Calu3 (cell line): ENCODE measurements at regions not wholly inside any gene's neighbourhood (a gene's known extent, or its start where the extent isn't known, plus 50 kb on each side); places are given as distances from the start of the nearest gene placed in this dataset.

Experiments used
- BruUV-seq: library from RNA; stranded (reverse); fragments of 400-500 nt; replicated peaks from 2 replicates; lab custom pipeline; 2021; lab: Mats Ljungman, UMichigan
- CTCF ChIA-PET: fragments of 300-600 bp; sonication (Branson Sonifier 250); formaldehyde crosslinking; loops from one replicate; lab custom pipeline; 2022; ENCODE audit warnings: antibody characterized with exemption; lab: Charles Lee
- DNase-seq: peaks from one replicate; pipeline ENCODE4 v3.0.0; 2022
- H3K27ac Mint-ChIP-seq: one replicate; pipeline ENCODE4 v1.8.0; 2022; ENCODE audit warnings: mixed read lengths; ENCODE audit not compliant: unreplicated experiment
- H3K27me3 Mint-ChIP-seq: one replicate; pipeline ENCODE4 v1.8.0; 2022; ENCODE audit warnings: mixed read lengths; ENCODE audit not compliant: unreplicated experiment
- H3K36me3 Mint-ChIP-seq: one replicate; pipeline ENCODE4 v1.8.0; 2022; ENCODE audit warnings: mild to moderate bottlenecking, moderate library complexity, mixed read lengths; ENCODE audit not compliant: insufficient read depth, unreplicated experiment
- H3K4me1 Mint-ChIP-seq: one replicate; pipeline ENCODE4 v1.8.0; 2022; ENCODE audit warnings: mild to moderate bottlenecking, low read depth, mixed read lengths; ENCODE audit not compliant: unreplicated experiment
- H3K4me3 Mint-ChIP-seq: one replicate; pipeline ENCODE4 v1.8.0; 2022; ENCODE audit warnings: mild to moderate bottlenecking, low read depth, moderate library complexity, mixed read lengths; ENCODE audit not compliant: unreplicated experiment
- H3K9me3 Mint-ChIP-seq: one replicate; pipeline ENCODE4 v1.8.0; 2022; ENCODE audit warnings: low read depth, mixed read lengths; ENCODE audit not compliant: unreplicated experiment
- CTCF ChIP-seq: fragments of 200-600 bp; IDR thresholded peaks from one replicate; pipeline ENCODE4 v1.8.0; 2022; ENCODE audit warnings: antibody characterized with exemption; ENCODE audit not compliant: unreplicated experiment
- intact Hi-C: fragments of 100-400 bp; cut with micrococcal nuclease; formaldehyde crosslinking; loops from one replicate; pipeline ENCODE4 v1.10.0; 2022; ENCODE audit not compliant: unreplicated experiment

- intact Hi-C loops, result no loop called here
- no peak for TF ChIP-seq CTCF
- no TSS peak for BruUV-seq
- no peak overlapping the region for H3K4me3 Mint-ChIP-seq
- no peak overlapping the region for H3K27ac Mint-ChIP-seq
- no peaks in the 10 kb centered on the region for H3K4me1 Mint-ChIP-seq
- CTCF ChIA-PET, result no interaction called here
- H3K9me3 Mint-ChIP-seq, result peaks cover 8% of the 10 kb centered on the region
- no peak for DNase-seq
- H3K36me3 Mint-ChIP-seq, result no peaks in the 10 kb centered on the region
- no peaks in the 10 kb centered on the region for H3K27me3 Mint-ChIP-seq
Measured at GRCh38 chr2:200170221-200170620, 136.3 kb upstream of the SPATS2L start.

GRCh38 chr2:200171731-200172482 is 134.6 kb upstream of the SPATS2L start:
- no TSS peak for BruUV-seq

GRCh38 chr2:200172521-200172920 is 134.0 kb upstream of the SPATS2L start:
- H3K27me3 Mint-ChIP-seq, result no peaks in the 10 kb centered on the region
- DNase-seq, result no peak
- intact Hi-C loops, result no loop called here
- H3K27ac Mint-ChIP-seq, result no peak overlapping the region
- no peaks in the 10 kb centered on the region for H3K36me3 Mint-ChIP-seq
- BruUV-seq, result no TSS peak
- no peak overlapping the region for H3K4me3 Mint-ChIP-seq
- peaks cover 8% of the 10 kb centered on the region for H3K9me3 Mint-ChIP-seq
- CTCF ChIA-PET, result no interaction called here
- no peak for TF ChIP-seq CTCF
- H3K4me1 Mint-ChIP-seq, result no peaks in the 10 kb centered on the region

More at GRCh38 chr2:200171731-200172482, 134.6 kb upstream of the SPATS2L start:
- DNase-seq, result no peak
- Mint-ChIP-seq H3K9me3 (peaks cover 8% of the 10 kb centered on the region), H3K4me1 (no peaks in the 10 kb centered on the region), H3K27ac (no peak overlapping the region), H3K36me3 (no peaks in the 10 kb centered on the region), H3K4me3 (no peak overlapping the region), H3K27me3 (no peaks in the 10 kb centered on the region)
- CTCF ChIA-PET, result no interaction called here
- intact Hi-C loops, result no loop called here
- TF ChIP-seq CTCF, result no peak

GRCh38 chr2:200172944-200173581 is 133.4 kb upstream of the SPATS2L start:
- BruUV-seq, result no TSS peak
- DNase-seq, result no peak
- CTCF ChIA-PET, result no interaction called here
- Mint-ChIP-seq H3K4me3 (no peak overlapping the region), H3K4me1 (no peaks in the 10 kb centered on the region), H3K9me3 (peaks cover 8% of the 10 kb centered on the region), H3K27me3 (no peaks in the 10 kb centered on the region), H3K27ac (no peak overlapping the region), H3K36me3 (no peaks in the 10 kb centered on the region)
- TF ChIP-seq CTCF, result no peak
- intact Hi-C loops, result no loop called here
